GM19035 (cell line): ENCODE measurements at regions not wholly inside any gene's neighbourhood (a gene's known extent, or its start where the extent isn't known, plus 50 kb on each side); places are given as distances from the start of the nearest gene placed in this dataset.
"Not testable (repeated sequence)": the region's sequence is repeated elsewhere in the genome, so short reads cannot be mapped to it uniquely, and the experiment has no call there.

ENCODE experiments used
- ATAC-seq: cut with Tn5 transposase; IDR thresholded peaks from one replicate; pipeline ENCODE4 v1.9.1; 2021; ENCODE audit not compliant: unreplicated experiment

DNA sequence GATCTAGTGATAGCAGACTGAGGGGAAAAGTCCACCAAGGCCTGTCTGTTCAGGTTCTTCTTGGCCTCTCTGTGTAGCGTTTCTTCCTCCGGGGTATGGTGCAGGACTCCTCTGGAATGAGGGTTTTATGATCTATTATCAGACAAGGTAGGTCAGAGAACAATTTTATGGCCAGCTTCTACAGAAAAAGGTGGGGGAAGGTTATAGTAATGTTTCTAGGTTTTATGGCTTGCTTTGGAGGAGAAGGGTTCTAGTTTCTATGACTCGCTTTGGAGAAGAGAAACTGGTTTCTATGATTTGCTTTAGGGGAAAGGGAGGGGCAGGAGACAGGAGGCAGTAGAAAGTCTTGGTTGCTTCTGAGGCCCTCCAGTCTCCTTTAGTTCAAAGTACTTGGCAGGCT lies 144.8 kb upstream of the LAMA2 start:
- no peak for ATAC-seq

DNA sequence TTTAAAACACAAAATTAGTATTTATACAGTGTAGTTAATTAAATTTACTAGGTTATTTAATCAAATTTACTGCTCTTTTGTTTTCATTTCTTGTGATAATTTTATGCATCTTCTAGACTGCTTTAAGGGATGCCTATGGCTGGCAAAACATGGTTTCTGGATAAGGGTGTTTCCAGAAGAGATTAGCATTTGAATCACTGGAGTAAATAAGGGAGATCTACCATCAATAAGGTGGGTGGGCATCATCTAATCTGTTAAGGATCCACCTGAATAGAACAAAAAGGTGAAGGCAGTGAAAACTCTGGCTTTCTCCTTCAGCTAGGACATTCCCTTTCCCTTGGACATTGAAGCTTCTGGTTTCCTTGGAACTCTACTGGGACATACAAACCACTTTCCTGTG lies 146.2 kb upstream of the LAMA2 start:
- no peak for ATAC-seq

DNA sequence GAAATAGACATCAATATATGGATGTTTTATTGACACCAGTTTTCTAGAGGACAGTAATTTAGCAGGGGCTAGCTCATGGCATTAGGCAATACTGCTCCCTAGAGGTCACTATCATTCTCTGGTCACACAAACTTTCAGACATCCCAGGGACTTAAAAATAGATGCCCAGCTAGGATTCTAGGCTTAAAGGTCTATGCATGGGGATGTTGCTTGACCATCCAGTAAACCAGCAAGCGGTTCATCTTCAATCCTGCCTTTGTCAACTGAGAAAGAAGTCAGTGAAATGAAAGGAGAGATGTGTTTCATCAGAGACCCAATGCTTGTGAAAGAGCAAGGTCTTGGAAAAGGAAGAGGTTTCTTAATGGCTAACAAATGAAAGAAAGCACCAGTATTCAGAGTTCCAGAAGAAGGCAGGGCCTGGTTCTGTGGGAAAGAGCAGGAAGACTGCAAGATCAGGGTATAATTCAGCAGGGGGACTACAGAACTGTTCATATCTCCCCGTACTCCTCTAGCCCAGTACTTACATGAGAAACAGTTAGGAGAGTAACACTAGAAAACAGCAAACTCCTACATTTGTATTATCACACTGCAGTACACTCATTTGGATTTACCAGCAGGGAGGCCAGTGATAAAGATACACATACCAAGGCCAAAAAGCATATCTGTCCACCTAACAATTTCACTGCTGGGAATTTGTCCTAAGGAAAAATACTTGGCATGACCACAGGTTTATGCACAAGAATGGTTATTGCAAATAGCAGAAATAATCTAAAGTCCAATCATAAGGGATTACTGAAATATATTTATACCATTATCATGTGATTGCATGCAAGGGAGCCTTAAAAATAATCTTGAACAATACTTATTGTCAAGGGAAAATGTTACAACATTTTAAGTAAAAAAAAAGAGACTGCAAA lies 151.4 kb upstream of the LAMA2 start:
- ATAC-seq, result no peak

DNA sequence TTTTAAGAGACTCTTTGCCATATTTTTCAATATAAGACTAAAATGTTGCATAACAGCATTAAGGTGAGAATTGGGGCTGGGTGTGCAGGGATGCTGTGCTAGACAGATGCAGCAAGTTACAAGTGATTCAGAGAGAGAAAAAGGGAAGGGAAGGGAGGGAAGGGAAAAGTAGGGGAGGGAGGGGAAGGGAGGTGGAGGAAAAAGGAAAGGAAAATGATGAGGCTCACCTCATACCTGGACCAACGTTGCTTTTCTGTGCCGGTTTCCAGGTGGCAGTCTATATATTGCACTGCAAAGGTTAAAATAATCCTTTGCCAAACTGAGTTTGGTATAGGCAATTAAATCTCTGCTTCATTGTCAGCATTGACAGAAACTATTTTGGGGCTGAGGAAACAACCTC lies 155.4 kb upstream of the LAMA2 start:
- ATAC-seq, result no peak

DNA sequence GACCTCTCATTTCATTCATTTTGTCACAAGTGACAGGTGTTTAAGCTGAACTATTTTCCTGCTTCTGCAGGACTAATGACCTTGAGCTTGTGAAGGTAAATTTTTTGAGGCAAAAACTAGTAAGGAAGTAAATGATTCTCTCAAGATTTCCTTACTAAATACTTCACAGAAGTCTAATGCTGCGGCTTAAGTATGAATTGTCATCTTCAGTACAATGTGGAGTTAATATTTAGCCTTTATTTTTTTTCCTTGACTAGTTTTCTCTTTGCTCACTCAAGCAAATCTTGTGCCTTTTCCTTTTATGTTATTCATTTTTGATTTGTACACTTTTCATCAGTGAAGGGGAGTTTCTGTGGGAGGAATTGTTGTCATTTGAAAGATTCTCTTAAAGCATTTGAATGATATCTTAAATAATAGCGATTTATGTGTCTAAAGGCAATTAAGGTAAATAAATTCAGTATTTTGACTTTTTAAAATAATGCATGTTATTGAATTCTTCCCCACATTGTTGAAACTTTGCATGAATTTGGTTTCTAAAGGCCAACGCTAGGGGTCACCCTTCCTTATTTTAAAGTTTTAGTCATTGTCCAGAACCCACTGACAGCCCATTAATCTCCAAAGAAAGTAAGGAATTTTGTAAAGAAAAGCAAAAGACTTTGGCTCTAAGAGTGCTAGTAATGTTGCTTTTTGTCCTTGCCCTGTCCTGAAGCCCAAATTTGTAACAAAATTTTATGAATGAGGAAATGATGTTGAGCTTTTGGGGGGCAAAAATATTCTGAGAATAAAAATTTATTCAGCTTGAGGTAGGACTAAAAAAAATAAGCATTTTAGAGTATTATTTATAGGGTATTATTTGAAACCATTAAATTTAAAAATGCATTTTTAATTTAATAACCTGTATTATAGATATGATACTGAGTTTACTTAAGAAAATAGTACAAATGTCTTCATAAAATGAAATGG lies 157.4 kb upstream of the LAMA2 start:
- no peak for ATAC-seq

DNA sequence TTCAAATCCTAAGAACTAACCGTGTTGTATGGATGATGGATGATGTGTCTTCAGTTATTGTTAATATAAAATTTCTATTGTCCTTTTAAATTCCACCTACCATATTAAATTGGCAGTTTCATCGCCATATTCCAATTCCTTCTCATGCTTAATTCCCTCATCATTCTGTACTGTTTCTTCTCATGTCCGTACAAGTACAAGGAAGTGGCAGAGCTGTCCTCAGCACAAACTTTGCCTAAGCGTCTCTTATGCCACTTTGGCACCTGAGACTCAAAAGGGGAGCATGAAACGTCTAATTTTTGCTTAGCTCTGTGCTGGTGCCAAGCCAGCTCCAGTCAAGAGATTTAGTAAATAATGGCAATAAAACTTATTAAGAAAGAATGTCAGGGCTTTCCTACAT lies 158.2 kb upstream of the LAMA2 start:
- ATAC-seq, result no peak

DNA sequence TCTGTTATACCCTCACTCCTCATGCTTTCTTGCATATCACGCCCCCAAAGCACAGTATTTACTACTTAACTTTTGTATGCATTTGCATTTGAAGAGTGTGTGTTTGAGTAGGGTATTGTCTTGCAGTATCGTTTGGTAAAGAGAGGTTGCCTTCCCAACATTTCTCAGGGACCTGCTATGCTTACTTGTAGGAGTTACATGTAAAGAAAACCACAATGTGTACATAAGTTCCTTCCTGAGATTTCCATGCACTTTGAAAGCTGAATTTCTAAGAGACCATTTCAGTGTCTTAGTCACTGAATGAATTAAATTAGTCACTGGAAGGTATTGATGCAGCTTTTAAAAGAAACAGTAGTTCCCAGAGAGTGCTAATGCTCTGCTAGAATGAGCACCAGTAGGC lies 159.3 kb upstream of the LAMA2 start:
- no peak for ATAC-seq

DNA sequence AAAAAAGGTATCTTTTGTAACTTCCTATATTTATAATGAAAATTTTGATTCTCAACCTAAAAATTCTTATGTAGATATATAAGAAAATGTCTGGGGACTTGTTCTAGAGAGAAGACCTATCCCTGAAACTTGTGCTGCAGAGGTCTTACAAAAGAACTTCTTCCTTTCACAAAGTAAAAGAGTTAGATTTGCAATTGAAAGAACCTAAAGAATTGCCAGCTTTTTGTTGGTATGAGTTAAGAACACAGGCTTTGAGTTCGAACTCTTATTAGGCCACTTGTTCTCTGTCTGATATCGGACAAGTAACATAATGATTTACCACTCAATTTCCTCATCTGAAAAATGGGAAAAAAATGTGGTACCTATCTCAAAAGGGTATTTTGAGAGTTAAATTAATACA lies 162.0 kb upstream of the LAMA2 start:
- no peak for ATAC-seq

DNA sequence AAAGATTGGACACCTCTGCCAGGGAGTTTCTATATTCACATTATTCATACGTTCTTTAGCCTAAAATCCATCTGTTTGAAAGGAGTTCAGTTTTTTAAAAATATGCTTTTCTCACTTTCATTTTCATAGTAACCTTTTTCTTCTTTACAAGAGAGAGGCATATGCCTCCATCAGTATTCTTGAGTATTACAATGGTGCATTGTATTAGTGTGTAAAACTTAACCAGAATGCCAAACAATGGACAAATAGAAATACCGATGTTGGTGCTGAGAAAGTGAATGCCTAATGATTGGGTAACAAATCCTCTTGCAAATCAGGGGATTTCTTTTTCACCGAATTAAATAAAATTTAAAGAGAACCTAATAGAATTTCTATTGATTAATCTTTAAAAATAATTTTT lies 163.2 kb upstream of the LAMA2 start:
- no peak for ATAC-seq

DNA sequence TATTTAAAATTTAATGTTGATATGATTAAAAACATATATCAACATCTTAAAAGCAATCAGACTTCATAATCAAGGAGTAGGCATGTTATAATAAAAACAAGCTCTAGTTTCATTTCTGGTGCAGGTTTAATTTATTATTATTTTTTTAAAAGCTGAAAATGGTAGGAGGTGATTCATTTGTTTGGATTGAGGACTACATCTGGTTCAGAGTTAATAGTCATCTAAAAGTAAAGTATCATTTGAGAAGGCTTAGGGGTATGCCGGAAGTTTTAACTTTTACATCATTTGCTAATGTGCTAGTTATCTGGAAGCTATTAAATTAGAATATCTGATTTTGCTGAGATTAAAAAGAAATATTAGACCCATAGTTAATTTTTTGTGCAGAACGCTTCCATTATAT lies 169.5 kb upstream of the LAMA2 start:
- ATAC-seq, result no peak

DNA sequence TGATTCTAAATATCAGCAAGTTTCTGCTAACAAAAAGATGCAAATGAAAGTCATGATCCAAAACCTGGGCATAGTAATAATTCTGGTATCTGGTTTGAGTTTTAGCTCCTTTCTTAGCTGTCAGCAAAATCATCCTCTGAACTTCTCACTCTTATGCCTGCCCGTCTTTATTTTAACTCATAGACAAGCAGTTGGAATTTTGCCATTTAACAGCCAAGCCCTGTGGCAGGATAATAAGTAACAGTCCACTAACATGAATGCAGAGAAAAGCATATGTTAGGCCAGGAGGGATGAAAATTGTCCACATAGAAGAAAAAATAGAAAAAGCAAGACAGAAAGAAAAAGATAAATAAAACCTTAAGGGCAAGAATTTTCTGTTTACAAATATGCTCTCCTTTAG lies 170.0 kb upstream of the LAMA2 start:
- no peak for ATAC-seq

DNA sequence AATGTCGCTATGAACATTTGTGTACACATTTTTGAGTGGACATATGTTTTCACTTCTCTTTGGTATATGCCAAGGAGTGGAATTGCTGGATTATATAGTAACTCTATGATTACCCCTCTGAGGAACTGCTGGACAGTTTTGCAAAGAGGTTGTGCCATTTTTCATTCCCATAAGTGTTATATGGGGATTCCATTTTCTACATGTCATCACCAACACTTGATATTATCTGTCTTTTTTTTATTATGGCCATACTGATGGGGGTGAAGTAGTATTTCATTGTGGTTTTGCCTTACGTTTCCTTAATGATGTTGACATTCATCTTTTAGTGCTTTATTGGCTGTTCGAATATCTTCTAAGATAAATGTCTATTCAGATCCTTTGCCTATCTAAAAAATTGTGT lies 171.8 kb upstream of the LAMA2 start:
- ATAC-seq, result no peak

DNA sequence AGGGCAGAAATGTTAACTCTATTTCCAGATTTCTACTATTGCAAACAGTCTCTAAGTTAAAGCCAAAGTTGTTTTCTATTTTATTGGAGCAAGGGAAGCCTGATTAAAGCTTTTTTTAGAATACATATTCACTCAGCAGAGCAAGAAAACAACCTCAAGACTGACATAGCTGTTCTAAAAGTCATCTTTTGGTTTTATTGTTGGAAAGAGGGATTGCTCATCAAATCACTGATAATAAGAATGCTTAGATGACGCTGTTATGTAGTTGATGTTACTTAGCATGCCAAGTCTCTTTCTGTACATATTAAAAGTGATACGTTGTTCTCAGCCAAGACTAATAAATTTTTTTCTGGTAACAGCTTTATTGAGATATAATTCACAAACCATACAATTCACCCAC lies 172.6 kb upstream of the LAMA2 start:
- ATAC-seq, result no peak

DNA sequence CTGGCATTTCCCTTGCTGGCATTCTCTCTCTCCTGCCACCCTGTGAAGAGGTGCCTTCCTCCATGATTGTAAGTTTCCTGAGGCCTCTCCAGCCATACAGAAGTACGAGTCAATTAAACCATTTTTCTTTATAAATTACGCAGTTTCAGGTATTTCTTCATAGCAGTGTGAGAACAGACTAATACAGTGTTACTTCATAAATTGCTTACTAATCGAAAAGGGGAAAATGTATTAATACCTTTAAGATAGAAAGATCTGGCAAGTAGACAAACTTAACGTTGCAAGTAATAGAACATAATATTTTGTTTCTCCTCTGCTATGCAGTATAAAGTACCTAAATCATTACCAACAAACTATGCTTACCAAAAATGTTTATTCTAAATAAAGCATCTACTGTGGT lies 178.3 kb upstream of the LAMA2 start:
- ATAC-seq, result no peak

DNA sequence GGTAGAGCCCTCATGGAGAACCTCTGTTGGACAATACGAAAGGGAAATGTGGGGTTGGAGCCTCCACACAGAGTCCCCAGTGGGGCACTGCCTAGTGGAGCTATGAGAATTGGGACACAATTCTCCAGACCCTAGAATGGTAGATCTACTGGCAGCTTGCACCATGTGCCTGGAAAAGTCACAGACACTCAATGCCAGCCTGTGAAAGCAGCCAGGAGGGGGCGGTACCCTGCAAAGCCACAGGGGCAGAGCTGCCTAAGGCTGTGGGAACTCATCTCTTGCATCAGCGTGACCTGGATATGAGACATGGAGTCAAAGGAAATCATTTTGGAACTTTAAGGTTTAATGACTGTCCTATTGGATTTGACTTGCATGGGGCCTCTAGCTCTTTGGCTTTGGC lies 179.1 kb upstream of the LAMA2 start:
- not testable (repeated sequence) for ATAC-seq

DNA sequence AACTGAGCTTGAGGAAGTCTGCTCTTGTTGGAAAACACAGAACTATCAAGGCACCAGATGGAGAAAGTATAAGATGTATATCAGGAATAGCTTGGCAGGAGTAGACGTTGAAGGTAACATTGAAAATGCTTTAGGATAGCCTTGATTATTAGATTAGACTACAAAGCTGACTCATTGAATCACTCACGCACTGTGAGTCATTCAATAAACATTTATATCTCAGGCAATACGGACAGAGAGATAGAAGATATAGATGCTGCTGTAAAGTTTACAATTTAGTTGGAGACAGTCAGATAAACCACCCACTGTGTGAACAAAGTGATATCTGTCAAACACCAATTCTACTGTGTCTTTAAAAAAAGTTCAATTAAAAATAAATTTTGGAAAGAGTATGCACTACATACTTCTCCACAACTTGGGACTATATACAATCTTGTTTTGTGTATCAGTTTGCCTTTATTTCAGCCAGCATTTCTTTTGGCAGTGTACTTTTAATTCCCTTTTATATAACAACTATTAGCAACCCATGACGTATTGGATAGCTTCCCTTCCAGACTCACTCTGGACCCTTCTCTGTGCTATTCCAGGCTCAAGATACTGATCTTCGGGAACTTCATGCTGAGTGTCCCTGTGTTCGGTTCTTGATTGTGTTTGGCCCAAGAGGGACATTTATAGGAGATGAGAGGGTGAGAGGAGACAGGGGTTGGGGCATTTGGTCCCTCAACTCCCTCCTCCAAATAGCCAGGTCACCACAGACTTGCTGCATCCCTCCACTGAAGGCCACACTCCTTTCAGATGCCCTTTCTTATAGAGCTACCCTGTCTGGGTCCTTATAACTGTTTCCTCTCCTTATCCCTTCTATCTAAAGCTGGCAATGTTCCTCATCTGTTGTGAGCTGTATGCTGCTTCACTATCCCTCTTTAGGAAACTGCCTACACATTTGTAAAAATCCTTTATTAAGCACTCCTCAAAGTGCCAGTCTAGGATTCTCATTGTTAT lies 176.6 kb upstream of the PTPRK start:
- no peak for ATAC-seq

DNA sequence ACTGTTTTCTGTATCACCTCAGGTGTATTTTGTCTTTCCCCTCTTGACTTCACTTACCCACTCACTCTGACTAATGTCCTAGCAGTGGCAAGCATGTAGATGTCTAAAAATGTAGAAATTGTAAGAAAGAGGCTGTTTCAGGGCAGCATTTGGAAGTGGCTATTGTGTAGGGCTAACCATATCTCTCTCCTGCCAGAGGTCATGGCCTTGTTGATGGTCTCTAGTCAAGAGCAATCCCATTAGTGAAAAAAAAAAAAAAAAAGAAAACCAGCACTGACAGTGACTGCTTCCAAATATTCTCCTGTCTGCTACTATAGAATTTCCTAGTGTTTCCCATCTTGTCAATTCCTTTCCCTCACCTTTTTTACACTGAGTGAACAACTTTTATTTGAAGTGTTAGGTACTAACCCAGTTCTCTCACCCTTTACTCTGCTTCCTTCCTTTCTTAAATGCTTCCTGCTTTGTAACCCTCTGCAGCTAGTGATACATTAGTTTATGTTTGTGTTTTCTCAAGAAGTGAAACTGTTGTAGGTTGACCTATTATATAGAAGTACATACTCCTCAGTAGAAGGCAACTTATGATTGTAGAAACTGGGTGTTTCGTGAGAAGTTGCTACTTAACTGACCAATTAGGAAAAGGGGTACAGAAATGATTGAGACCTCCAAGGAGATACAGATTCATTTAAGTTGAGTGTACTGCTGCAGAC lies 174.1 kb upstream of the PTPRK start:
- no peak for ATAC-seq

DNA sequence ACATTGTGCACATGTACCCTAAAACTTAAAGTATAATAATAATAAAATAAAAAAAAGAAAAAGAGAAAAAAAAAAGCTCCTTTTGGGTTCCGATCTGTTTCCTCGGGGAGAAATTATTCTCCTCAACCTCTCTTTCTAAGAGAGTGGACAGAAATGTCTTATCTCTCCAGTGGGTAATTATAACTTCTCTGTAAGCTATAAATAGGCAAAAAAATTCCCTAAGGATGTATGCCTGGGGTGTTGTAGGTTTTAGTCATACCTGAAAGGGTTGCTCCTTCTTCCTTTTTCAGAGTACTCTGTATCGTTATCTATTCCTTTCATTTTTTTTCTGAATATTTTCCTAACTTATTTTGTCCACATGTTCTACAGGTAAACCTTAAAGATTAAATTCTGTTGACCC lies 169.7 kb upstream of the PTPRK start:
- no peak for ATAC-seq

DNA sequence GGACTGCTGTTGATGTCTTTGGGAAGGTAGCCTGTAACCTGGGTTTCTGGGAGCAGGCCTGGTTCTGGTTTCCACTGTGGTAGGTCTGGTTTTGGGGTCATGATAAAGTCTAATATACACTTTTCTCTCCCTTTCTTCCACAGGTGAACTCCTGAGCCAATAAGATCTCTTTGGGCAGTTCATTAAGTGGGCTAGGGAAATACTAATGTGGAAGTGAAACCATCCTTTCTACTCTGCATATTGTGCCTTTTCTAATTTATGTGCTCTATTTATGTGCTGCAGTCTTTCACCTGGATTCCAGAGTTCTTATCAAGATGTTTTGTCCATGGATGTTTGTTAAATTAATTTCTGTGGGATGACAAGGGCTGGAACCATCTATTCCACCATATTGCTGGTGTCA lies 165.7 kb upstream of the PTPRK start:
- ATAC-seq, result no peak

DNA sequence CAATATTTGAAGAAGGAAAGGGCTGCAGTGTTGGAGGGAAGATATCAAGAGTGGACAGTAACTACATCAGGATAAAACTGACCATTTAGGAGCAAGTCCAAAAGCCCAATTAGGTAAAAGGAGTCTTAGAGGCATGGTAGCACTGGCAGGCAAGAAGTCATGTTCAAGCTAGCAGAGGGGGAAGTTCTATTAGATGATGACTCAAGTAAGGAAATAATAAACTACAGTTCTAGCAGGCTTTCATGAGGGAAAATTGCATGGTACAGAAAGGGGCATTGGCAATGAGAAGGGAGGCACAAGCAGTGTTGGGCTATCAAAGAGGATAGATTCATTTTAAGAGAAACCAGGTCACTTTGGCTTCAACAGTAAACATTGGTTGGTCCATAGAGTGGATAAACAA lies 156.1 kb upstream of the PTPRK start:
- ATAC-seq, result no peak
